ENCODE measurements at regions not wholly inside any gene's neighbourhood (a gene's known extent, or its start where the extent isn't known, plus 50 kb on each side); places are given as distances from the start of the nearest gene placed in this dataset.

DNA sequence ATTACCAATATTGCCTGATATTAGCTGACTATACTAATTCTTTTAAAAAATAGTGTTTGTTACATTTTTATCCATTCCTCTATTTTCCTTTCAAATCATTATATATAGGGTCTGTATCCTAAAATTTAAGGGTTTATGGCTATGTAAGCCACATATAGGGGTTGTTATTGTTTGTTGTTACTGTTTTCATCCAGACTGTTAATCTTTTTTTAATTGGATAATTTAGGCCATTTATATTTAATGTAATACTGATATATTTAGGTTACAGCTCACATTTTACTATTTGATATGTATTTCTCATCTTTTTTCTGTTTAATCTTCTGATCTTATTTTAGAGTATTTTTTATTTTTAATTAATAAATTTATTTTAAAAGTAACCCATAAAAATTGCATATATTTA lies 487.1 kb upstream of the SGCG start:
- Histone ChIP-seq H3K4me3 (replicated peaks in 1 of 3; ENCODE audit: insufficient read depth in 1 of 3, low read depth in 1 of 3, low read length in 3 of 3) (no peak overlapping the region), H3K4me2 (ENCODE audit: insufficient read depth, low read length) (no peak overlapping the region), H3K27me3 (ENCODE audit: control insufficient read depth in 2 of 2, insufficient read depth in 2 of 2, low read length in 2 of 2) (no peaks in the 10 kb centered on the region), H3K27ac (ENCODE audit: insufficient read depth, low read depth, low read length) (no peak overlapping the region), H3K4me1 (ENCODE audit: control insufficient read depth, extremely low read depth, insufficient read depth, low read length) (no peaks in the 10 kb centered on the region), H2AFZ (ENCODE audit: low read depth, low read length) (no peak overlapping the region), H3K36me3 (ENCODE audit: control insufficient read depth in 2 of 2, extremely low read depth in 1 of 2, insufficient read depth in 2 of 2, low read length in 2 of 2) (no peaks in the 10 kb centered on the region), H4K20me1 (replicated peaks; ENCODE audit: control insufficient read depth, extremely low read depth, insufficient read depth, low read length) (no peaks in the 10 kb centered on the region), H3K9me3 (replicated peaks; ENCODE audit: control insufficient read depth, insufficient read depth, low read length) (peaks cover 2% of the 10 kb centered on the region), H3K79me2 (ENCODE audit: control insufficient read depth, insufficient read depth, low read length) (no peaks in the 10 kb centered on the region), H3K9ac (replicated peaks; ENCODE audit: extremely low read depth, insufficient read depth, low read length) (no peak overlapping the region), H3K9me1 (replicated peaks; ENCODE audit: control insufficient read depth, extremely low read depth, insufficient read depth, low read length) (no peaks in the 10 kb centered on the region)
- no peak for TF ChIP-seq POLR2AphosphoS5 (IDR thresholded peaks at IDR 0.05; ENCODE audit: insufficient read depth, low read depth, low read length)
- TF ChIP-seq, protein P1, sequence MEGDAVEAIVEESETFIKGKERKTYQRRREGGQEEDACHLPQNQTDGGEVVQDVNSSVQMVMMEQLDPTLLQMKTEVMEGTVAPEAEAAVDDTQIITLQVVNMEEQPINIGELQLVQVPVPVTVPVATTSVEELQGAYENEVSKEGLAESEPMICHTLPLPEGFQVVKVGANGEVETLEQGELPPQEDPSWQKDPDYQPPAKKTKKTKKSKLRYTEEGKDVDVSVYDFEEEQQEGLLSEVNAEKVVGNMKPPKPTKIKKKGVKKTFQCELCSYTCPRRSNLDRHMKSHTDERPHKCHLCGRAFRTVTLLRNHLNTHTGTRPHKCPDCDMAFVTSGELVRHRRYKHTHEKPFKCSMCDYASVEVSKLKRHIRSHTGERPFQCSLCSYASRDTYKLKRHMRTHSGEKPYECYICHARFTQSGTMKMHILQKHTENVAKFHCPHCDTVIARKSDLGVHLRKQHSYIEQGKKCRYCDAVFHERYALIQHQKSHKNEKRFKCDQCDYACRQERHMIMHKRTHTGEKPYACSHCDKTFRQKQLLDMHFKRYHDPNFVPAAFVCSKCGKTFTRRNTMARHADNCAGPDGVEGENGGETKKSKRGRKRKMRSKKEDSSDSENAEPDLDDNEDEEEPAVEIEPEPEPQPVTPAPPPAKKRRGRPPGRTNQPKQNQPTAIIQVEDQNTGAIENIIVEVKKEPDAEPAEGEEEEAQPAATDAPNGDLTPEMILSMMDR (IDR thresholded peaks at IDR 0.05; ENCODE audit: extremely low read depth in 1 of 2, insufficient read depth in 1 of 2, low read depth in 1 of 2, low read length in 2 of 2), result no peak
- no peak for TF ChIP-seq EZH2 (IDR thresholded peaks at IDR 0.05; ENCODE audit: borderline replicate concordance, low read depth, low read length, severe bottlenecking)
- no peak for TF ChIP-seq POLR2A (IDR thresholded peaks at IDR 0.05; ENCODE audit: low read depth, low read length)
- TF ChIP-seq GATA2 (IDR thresholded peaks at IDR 0.05; ENCODE audit: insufficient read depth, insufficient read length, low read depth, low read length), result no peak
- TF ChIP-seq MYC (IDR thresholded peaks at IDR 0.05; ENCODE audit: low read depth, low read length), result no peak
- TF ChIP-seq JUN (IDR thresholded peaks at IDR 0.05; ENCODE audit: borderline replicate concordance, insufficient read depth, insufficient read length, low read depth), result no peak
- no peak for TF ChIP-seq FOS (IDR thresholded peaks at IDR 0.05; ENCODE audit: borderline replicate concordance, insufficient read depth, low read length)
- intact Hi-C loops (cut with micrococcal nuclease), result no loop called here
- DNase-seq (ENCODE audit: low read depth, low spot score) (no peak), FAIRE-seq (no peak)
- CTCF ChIA-PET, result interaction anchor here (0.6 kb wide), 1 partner anchor 18 kb away, joined by 3 read pairs; no protein-coding TSS in a partner anchor
- dilution Hi-C loops (cut with MboI; ENCODE audit: extremely low pct_ligation_motif_present, low sequenced_read_pairs), result no loop called here
- POLR2A ChIA-PET, result no interaction called here
- no TSS peak for BruUV-seq (replicated peaks)

Data from endothelial cell of umbilical vein (primary cell).